IMR-90 (cell line): ENCODE measurements at regions not wholly inside any gene's neighbourhood (a gene's known extent, or its start where the extent isn't known, plus 50 kb on each side); places are given as distances from the start of the nearest gene placed in this dataset.

Experiments
- ATAC-seq: fragments of 200-7000 bp; cut with Tn5 transposase; 2 replicates; pipeline ENCODE4 v1.9.1; 2020; ENCODE audit warnings: low read depth, mild to moderate bottlenecking, moderate library complexity
- BruUV-seq: library from RNA; stranded (reverse); fragments of 400-500 nt; replicated peaks from 2 replicates; lab custom pipeline; 2021; lab: Mats Ljungman, UMichigan
- CTCF ChIA-PET: fragments of 300-600 bp; formaldehyde crosslinking; extraction: SDS; loops from one replicate; lab custom pipeline; 2021; ENCODE audit warnings: antibody characterized with exemption; lab: Yijun Ruan, JAX
- POLR2A ChIA-PET: fragments of 300-600 bp; sonication (Branson Sonifier 250); formaldehyde crosslinking; loops from one replicate; lab custom pipeline; 2022; ENCODE audit warnings: antibody characterized with exemption; ENCODE audit not compliant: unreplicated experiment; lab: Charles Lee
- DNase-seq: peaks from one replicate; pipeline ENCODE4 v3.0.0; 2013
- H2AFZ ChIP-seq: replicated peaks from 2 replicates; pipeline ENCODE3; 2013; ENCODE audit warnings: low read length, mild to moderate bottlenecking; ENCODE audit not compliant: poor library complexity
- H2AK5ac ChIP-seq: 2 replicates; pipeline ENCODE4 v1.6.1; 2013; ENCODE audit warnings: low read depth, low read length, inconsistent platforms
- H2AK9ac ChIP-seq: replicated peaks from 2 replicates; pipeline ENCODE3; 2013; ENCODE audit warnings: mild to moderate bottlenecking, low read depth, low read length, moderate library complexity; ENCODE audit not compliant: poor library complexity
- H2BK120ac ChIP-seq: 2 replicates; pipeline ENCODE4 v1.6.1; 2013; ENCODE audit warnings: low read depth, low read length, inconsistent platforms
- H2BK15ac ChIP-seq: 3 replicates; pipeline ENCODE4 v1.6.1; 2013; ENCODE audit warnings: low read depth, low read length, inconsistent platforms
- H2BK20ac ChIP-seq: 2 replicates; pipeline ENCODE4 v1.6.1; 2013; ENCODE audit warnings: low read depth, mild to moderate bottlenecking, inconsistent platforms, low read length, moderate library complexity
- H2BK5ac ChIP-seq: 2 replicates; pipeline ENCODE4 v1.6.1; 2013; ENCODE audit warnings: mild to moderate bottlenecking, low read depth, low read length, inconsistent platforms; ENCODE audit not compliant: poor library complexity, severe bottlenecking
- H3K14ac ChIP-seq: replicated peaks from 2 replicates; pipeline ENCODE4 v1.6.1; 2013; ENCODE audit warnings: low read depth, low read length, inconsistent platforms
- H3K18ac ChIP-seq: 2 replicates; pipeline ENCODE4 v1.6.1; 2013; ENCODE audit warnings: low read depth, low read length, control low read depth
- H3K23ac ChIP-seq: 2 replicates; pipeline ENCODE4 v1.6.1; 2013; ENCODE audit warnings: low read depth, low read length, inconsistent platforms
- H3K27ac ChIP-seq: 2 replicates; pipeline ENCODE4 v1.5.1; 2013; ENCODE audit warnings: mild to moderate bottlenecking, control low read depth, low read length; ENCODE audit not compliant: insufficient read depth
- H3K27me3 ChIP-seq: 2 replicates; pipeline ENCODE4 v1.6.1; 2013; ENCODE audit warnings: low read length; ENCODE audit not compliant: control insufficient read depth, insufficient read depth
- H3K36me3 ChIP-seq: 2 replicates; pipeline ENCODE4 v1.6.1; 2013; ENCODE audit warnings: low read length, mixed read lengths; ENCODE audit not compliant: control insufficient read depth, insufficient read depth
- H3K4ac ChIP-seq: 2 replicates; pipeline ENCODE4 v1.6.1; 2013; ENCODE audit warnings: low read depth, low read length, inconsistent platforms
- H3K4me1 ChIP-seq: 2 replicates; pipeline ENCODE4 v1.6.1; 2013; ENCODE audit warnings: low read length, mixed read lengths; ENCODE audit not compliant: control insufficient read depth, insufficient read depth
- H3K4me2 ChIP-seq: 2 replicates; pipeline ENCODE4 v1.6.1; 2013; ENCODE audit warnings: low read depth, mild to moderate bottlenecking, control low read depth, low read length, moderate library complexity
- H3K4me3 ChIP-seq: 2 replicates; pipeline ENCODE4 v1.5.1; 2013; ENCODE audit warnings: low read depth, mild to moderate bottlenecking, control low read depth, low read length, moderate library complexity; ENCODE audit not compliant: insufficient read depth
- H3K56ac ChIP-seq: 2 replicates; pipeline ENCODE4 v1.6.1; 2013; ENCODE audit warnings: low read length, inconsistent platforms; ENCODE audit not compliant: insufficient read depth; ENCODE audit errors: extremely low read depth
- H3K79me1 ChIP-seq, 2 experiments: 2 replicates each; pipeline ENCODE4 v1.6.1; 2013; ENCODE audit warnings: low read length in 2 of 2, inconsistent platforms in 1 of 2, low read depth in 1 of 2
- H3K9ac ChIP-seq: 2 replicates; pipeline ENCODE4 v1.6.1; 2013; ENCODE audit warnings: low read depth, low read length, control low read depth
- H3K9me1 ChIP-seq: 2 replicates; pipeline ENCODE4 v1.6.1; 2013; ENCODE audit warnings: low read length, inconsistent platforms; ENCODE audit not compliant: insufficient read depth
- H3K9me3 ChIP-seq: 2 replicates; pipeline ENCODE4 v1.6.1; 2013; ENCODE audit warnings: low read length; ENCODE audit not compliant: control insufficient read depth, insufficient read depth
- H4K20me1 ChIP-seq: 2 replicates; pipeline ENCODE4 v1.6.1; 2013; ENCODE audit warnings: low read length, inconsistent platforms; ENCODE audit not compliant: insufficient read depth
- H4K5ac ChIP-seq: 2 replicates; pipeline ENCODE4 v1.6.1; 2013; ENCODE audit warnings: mild to moderate bottlenecking, low read depth, low read length, control low read depth
- H4K8ac ChIP-seq, 2 experiments: 2 replicates each; pipeline ENCODE4 v1.6.1; 2013; ENCODE audit warnings: low read depth in 2 of 2, low read length in 2 of 2, control low read depth in 1 of 2, inconsistent platforms in 1 of 2
- H4K91ac ChIP-seq: 2 replicates; pipeline ENCODE4 v1.6.1; 2013; ENCODE audit warnings: low read depth, low read length, inconsistent platforms; ENCODE audit not compliant: insufficient read depth
- BHLHE40 ChIP-seq: fragments of 150-350 bp; IDR thresholded peaks from 2 replicates; pipeline ENCODE4 v1.6.1; 2016; ENCODE audit warnings: mild to moderate bottlenecking, low read depth, low read length
- FOS ChIP-seq: fragments of 150-350 bp; IDR thresholded peaks from 2 replicates; pipeline ENCODE4 v1.6.1; 2016; ENCODE audit warnings: low read depth, low read length
- MAFK ChIP-seq: IDR thresholded peaks from 2 replicates; pipeline ENCODE4 v1.6.1; 2012; ENCODE audit warnings: low read depth, low read length, improper control_type of control experiment
- POLR2A ChIP-seq: IDR thresholded peaks from 2 replicates; pipeline ENCODE4 v1.6.1; 2012; ENCODE audit warnings: mild to moderate bottlenecking, low read depth, low read length
- SMC3 ChIP-seq: fragments of 150-350 bp; IDR thresholded peaks from 2 replicates; pipeline ENCODE4 v1.6.1; 2016; ENCODE audit warnings: low read depth, mild to moderate bottlenecking, antibody characterized with exemption, low read length, moderate library complexity
- WGBS, 2 experiments: methylation state at CpG; one replicate each; pipeline versions ENCODE4 v1.1.5 to v1.1.7; 2013; ENCODE audit warnings: missing lambda C conversion rate in 2 of 2; ENCODE audit not compliant: insufficient read length in 1 of 2; ENCODE audit errors: extremely low coverage in 2 of 2; 5-methylcytosine and 5-hydroxymethylcytosine counted together
- dilution Hi-C: fragments of 300-500 bp; cut with HindIII; formaldehyde crosslinking; loops from one replicate; pipeline ENCODE4 v1.14.3; 2018; ENCODE audit warnings: low sequenced_read_pairs; ENCODE audit not compliant: unreplicated experiment
- in situ Hi-C: fragments of 300-500 bp; cut with MboI; formaldehyde crosslinking; loops from 3 replicates; pipeline ENCODE4 v1.14.3; 2019; ENCODE audit warnings: low sequenced_read_pairs, inconsistent platforms, mixed read lengths
- intact Hi-C: fragments of 100-400 bp; cut with micrococcal nuclease; formaldehyde crosslinking; loops from 2 replicates; pipeline ENCODE4 v1.10.0; 2022
- TF ChIP-seq, protein P1 (sequence below): fragments of 150-350 bp; IDR thresholded peaks from 2 replicates; pipeline ENCODE4 v1.6.1; 2016; ENCODE audit warnings: low read depth, mild to moderate bottlenecking, low read length, moderate library complexity, borderline replicate concordance
- TF ChIP-seq, protein P2 (sequence below): fragments of 150-350 bp; IDR thresholded peaks from 2 replicates; pipeline ENCODE4 v1.6.1; 2017; ENCODE audit warnings: mild to moderate bottlenecking, antibody characterized with exemption, low read length, low read depth

DNA sequence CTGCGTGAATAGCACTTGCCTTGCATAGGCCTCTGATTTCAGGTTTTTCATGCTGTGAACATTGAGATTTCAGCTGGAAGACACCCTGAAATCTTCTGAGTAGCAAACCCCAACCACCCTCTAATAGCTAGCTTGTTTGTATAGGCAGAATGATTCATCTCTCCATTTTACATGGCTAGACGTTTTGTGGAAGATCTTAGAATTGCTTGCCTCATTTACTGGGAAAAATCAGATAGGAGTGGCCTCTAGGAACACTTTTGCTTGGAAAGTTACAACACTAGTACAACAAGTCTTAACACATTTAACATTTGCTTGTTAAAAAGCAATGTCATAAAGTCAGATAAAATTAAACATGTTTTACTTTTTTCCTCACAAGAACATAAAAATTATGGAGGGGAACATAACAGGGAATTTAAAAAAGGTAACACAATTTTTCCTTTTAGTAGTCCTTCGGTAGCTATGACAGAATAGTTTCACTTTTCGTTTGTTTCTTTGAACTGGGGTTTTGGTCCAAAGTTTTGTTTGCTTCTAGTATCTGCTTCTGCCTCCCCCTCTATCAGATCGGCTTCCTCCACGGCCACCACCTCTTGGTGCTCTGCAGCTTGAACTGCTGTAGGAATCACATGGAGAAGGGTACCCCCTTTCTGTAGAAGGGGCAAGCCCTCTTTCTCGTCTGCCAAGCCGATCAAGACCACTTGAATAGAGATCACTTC lies 102.2 kb upstream of the PTCHD4 start:
- no peak overlapping the region for H2AFZ ChIP-seq
- H3K36me3 ChIP-seq = no peaks in the 10 kb centered on the region
- H2BK5ac ChIP-seq = no peak overlapping the region
- WGBS, 2 experiments = 100% methylated on average over 1 of the region's 8 CpGs; no CpG with 5 or more reads in 1 of the 2 experiments
- H2AK5ac ChIP-seq = no peak overlapping the region
- ChIA-PET POLR2A (no interaction called here), CTCF (no interaction called here)
- dilution Hi-C loops = no loop called here
- H3K27me3 ChIP-seq = no peaks in the 10 kb centered on the region
- no peak overlapping the region for H3K4ac ChIP-seq
- no peak overlapping the region for H3K14ac ChIP-seq
- no peaks in the 10 kb centered on the region for H3K4me1 ChIP-seq
- H3K56ac ChIP-seq = no peak overlapping the region
- TF ChIP-seq POLR2A = no peak
- no peak for TF ChIP-seq MAFK
- no peak for TF ChIP-seq BHLHE40
- TF ChIP-seq, protein P1, sequence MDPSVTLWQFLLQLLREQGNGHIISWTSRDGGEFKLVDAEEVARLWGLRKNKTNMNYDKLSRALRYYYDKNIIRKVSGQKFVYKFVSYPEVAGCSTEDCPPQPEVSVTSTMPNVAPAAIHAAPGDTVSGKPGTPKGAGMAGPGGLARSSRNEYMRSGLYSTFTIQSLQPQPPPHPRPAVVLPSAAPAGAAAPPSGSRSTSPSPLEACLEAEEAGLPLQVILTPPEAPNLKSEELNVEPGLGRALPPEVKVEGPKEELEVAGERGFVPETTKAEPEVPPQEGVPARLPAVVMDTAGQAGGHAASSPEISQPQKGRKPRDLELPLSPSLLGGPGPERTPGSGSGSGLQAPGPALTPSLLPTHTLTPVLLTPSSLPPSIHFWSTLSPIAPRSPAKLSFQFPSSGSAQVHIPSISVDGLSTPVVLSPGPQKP = no peak
- no peak for TF ChIP-seq SMC3
- TF ChIP-seq, protein P2, sequence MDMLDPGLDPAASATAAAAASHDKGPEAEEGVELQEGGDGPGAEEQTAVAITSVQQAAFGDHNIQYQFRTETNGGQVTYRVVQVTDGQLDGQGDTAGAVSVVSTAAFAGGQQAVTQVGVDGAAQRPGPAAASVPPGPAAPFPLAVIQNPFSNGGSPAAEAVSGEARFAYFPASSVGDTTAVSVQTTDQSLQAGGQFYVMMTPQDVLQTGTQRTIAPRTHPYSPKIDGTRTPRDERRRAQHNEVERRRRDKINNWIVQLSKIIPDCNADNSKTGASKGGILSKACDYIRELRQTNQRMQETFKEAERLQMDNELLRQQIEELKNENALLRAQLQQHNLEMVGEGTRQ = no peak
- TF ChIP-seq FOS = no peak
- ATAC-seq (no peak), DNase-seq (no peak)
- H3K79me1 ChIP-seq = no peaks in the 10 kb centered on the region
- H3K9me1 ChIP-seq = no peaks in the 10 kb centered on the region
- no peak overlapping the region for H4K5ac ChIP-seq
- no peak overlapping the region for H2BK20ac ChIP-seq
- H3K9me3 ChIP-seq = no peaks in the 10 kb centered on the region
- no peak overlapping the region for H3K4me3 ChIP-seq
- no peak overlapping the region for H4K91ac ChIP-seq
- no peak overlapping the region for H2AK9ac ChIP-seq
- no peak overlapping the region for H2BK120ac ChIP-seq
- no peak overlapping the region for H3K23ac ChIP-seq
- no peak overlapping the region for H3K4me2 ChIP-seq
- no peaks in the 10 kb centered on the region for H4K20me1 ChIP-seq
- in situ Hi-C loops = no loop called here
- H4K8ac ChIP-seq = no peak overlapping the region
- no peak overlapping the region for H3K27ac ChIP-seq
- H3K9ac ChIP-seq = no peak overlapping the region
- no TSS peak for BruUV-seq
- intact Hi-C loops = no loop called here
- H2BK15ac ChIP-seq = no peak overlapping the region
- no peak overlapping the region for H3K18ac ChIP-seq
